T-helper 2 cell treated with Interferon-gamma antibody and Interleukin-4, amounts not matched to agents 5 μg/mL and 100 μg/mL, for 36 hours (primary cell): ENCODE measurements at regions not wholly inside any gene's neighbourhood (a gene's known extent, or its start where the extent isn't known, plus 50 kb on each side); places are given as distances from the start of the nearest gene placed in this dataset.
"Not testable (repeated sequence)": the region's sequence is repeated elsewhere in the genome, so short reads cannot be mapped to it uniquely, and the experiment has no call there.

Source experiments
- DNase-seq: peaks from one replicate; pipeline ENCODE4 v3.0.0; 2021; ENCODE audit warnings: low spot score
- H3K27ac Mint-ChIP-seq: one replicate; pipeline ENCODE4 v1.8.0; 2021; ENCODE audit warnings: mild to moderate bottlenecking, mixed read lengths
- H3K27me3 Mint-ChIP-seq: one replicate; pipeline ENCODE4 v1.8.0; 2021; ENCODE audit warnings: low read depth, mixed read lengths
- H3K36me3 Mint-ChIP-seq: one replicate; pipeline ENCODE4 v1.8.0; 2021; ENCODE audit warnings: low read depth, mixed read lengths
- H3K4me1 Mint-ChIP-seq: one replicate; pipeline ENCODE4 v1.8.0; 2021; ENCODE audit warnings: low read depth, mixed read lengths
- H3K4me3 Mint-ChIP-seq: one replicate; pipeline ENCODE4 v1.8.0; 2022; ENCODE audit warnings: mild to moderate bottlenecking, moderate library complexity, mixed read lengths
- H3K9me3 Mint-ChIP-seq: one replicate; pipeline ENCODE4 v1.8.0; 2021; ENCODE audit warnings: mixed read lengths

DNA sequence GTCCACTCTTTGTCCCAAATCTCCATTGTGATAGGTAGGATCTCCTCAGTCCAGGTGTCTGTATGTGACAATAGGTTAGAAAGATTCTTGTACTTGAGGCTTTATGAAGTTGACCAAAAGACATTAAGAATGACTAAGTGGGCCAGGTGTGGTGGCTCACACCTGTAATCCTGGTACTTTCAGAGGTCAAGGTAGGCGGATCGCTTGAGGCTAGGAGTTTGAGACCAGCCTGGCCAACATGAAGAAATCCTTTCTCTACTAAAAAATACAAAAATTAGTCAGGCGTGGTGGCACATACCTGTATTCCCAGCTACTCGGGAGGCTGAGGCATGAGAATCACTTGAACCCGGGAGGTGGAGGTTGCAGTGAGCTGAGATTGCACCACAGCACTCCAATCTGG is 54.9 kb upstream of the PTPRK start:
- H3K36me3 Mint-ChIP-seq, H3K27ac Mint-ChIP-seq, H3K9me3 Mint-ChIP-seq, H3K4me3 Mint-ChIP-seq, DNase-seq, H3K4me1 Mint-ChIP-seq: not testable (repeated sequence)
- H3K27me3 Mint-ChIP-seq: peaks cover 12% of the 10 kb centered on the region

DNA sequence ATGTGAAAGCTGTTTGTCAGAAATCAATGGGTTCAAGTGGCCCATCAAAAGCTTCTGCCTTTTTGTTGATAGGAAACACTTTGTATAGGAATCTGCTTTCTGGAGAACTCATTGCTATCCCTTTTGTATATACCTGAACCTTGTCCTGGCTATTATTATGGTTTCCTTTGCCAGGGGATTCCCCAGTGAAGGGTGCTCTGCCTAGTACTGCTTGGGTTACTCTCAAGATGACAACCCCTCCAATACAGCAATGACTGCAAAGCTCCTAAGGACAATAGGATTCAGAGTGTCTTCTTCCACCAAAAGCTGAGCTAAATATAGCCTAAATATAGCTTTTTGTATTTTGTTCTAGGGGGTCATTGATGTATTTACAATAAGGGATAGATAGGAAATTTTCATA is 54.0 kb upstream of the PTPRK start:
- Mint-ChIP-seq H3K9me3 (no peaks in the 10 kb centered on the region), H3K27me3 (peaks cover 12% of the 10 kb centered on the region), H3K4me1 (peaks cover 2% of the 10 kb centered on the region)

DNA sequence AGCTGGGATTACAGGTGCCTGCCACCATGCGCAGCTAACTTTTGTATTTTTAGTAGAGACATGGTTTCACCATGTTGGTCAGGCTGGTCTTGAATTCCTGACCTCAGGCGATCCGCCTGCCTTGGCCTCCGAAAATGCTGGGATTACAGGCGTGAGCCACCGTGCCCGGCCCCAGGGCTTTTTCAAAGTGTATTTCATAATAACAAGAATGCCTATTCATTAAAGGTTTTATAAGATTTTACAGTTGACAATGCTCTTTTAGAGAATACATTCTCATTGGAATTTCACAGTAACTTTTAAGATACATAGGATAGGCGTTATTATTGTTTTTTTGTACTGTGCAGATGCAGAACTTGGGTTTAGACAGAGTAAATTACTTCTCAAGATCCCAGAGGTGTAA is 52.6 kb upstream of the PTPRK start:
- H3K27me3 Mint-ChIP-seq: peaks cover 13% of the 10 kb centered on the region
- no peak for DNase-seq
- H3K27ac Mint-ChIP-seq: no peak overlapping the region
- H3K36me3 Mint-ChIP-seq: no peaks in the 10 kb centered on the region
- no peaks in the 10 kb centered on the region for H3K9me3 Mint-ChIP-seq
- peaks cover 2% of the 10 kb centered on the region for H3K4me1 Mint-ChIP-seq
- H3K4me3 Mint-ChIP-seq: no peak overlapping the region

More for the DNA sequence above, 54.0 kb upstream of the PTPRK start:
- no peak for DNase-seq
- H3K4me3 Mint-ChIP-seq: no peak overlapping the region
- H3K36me3 Mint-ChIP-seq: no peaks in the 10 kb centered on the region
- no peak overlapping the region for H3K27ac Mint-ChIP-seq

- Mint-ChIP-seq H3K4me3 (no peak overlapping the region), H3K4me1 (peaks cover 2% of the 10 kb centered on the region)
Observed at GRCh38 chr6:128572294-128572693, 51.9 kb upstream of the PTPRK start.

GRCh38 chr6:128570680-128571063 is 50.3 kb upstream of the PTPRK start:
- H3K36me3 Mint-ChIP-seq: no peaks in the 10 kb centered on the region
- peaks cover 8% of the 10 kb centered on the region for H3K27me3 Mint-ChIP-seq
- H3K4me1 Mint-ChIP-seq: no peaks in the 10 kb centered on the region
- no peak for DNase-seq
- no peak overlapping the region for H3K4me3 Mint-ChIP-seq
- no peaks in the 10 kb centered on the region for H3K9me3 Mint-ChIP-seq
- H3K27ac Mint-ChIP-seq: no peak overlapping the region

More at GRCh38 chr6:128572294-128572693, 51.9 kb upstream of the PTPRK start:
- no peak for DNase-seq
- H3K9me3 Mint-ChIP-seq: no peaks in the 10 kb centered on the region
- no peak overlapping the region for H3K27ac Mint-ChIP-seq
- peaks cover 13% of the 10 kb centered on the region for H3K27me3 Mint-ChIP-seq
- H3K36me3 Mint-ChIP-seq: no peaks in the 10 kb centered on the region

DNA sequence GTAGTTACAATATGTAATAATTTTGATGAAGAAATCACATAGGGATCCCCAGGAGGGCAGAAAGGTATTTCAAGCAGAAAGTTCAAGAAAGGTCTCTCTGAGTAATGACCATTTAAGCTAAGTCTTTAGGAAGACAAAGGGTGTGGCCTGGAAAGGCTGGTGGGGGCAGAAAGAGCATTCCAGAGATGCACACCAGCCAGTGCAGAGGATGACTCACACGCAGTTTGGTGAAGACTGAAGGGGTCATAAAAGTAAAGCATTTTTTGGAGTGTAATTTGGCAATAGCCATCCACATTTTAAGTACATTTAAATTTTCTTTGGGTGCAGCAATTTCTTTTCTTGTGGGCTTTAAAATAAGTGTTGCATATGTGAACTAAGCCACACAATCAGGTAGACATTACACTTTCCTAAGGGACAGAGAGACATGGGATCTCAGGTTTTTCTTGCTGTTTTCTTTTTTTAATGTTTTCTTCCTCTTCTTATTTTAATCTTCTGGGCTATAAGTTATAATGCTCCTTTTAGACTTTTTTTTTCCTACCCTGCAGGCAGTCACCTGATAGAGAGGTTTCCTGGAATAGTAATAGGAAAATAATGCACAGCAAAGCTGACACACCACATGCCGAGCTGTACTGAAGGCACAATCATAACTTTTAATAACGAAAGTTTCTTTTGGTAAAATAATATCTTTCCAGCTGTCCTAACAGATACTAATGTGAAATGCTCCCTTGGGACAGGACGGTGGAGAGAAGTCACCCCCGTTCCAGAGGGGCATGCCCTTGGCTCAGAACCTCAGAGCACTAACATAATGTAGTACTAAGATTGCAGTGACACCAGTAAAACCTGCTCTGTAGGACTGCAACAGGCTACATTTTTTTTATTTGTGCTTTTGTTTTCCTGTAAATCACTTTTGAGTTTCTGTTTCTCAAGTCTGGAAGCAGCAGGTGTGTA is 49.6 kb upstream of the PTPRK start:
- Mint-ChIP-seq H3K27me3 (peaks cover 3% of the 10 kb centered on the region), H3K9me3 (no peaks in the 10 kb centered on the region), H3K27ac (no peak overlapping the region), H3K36me3 (no peaks in the 10 kb centered on the region), H3K4me3 (no peak overlapping the region), H3K4me1 (no peaks in the 10 kb centered on the region)
- no peak for DNase-seq
